SK-N-SH (cell line): ENCODE measurements at regions not wholly inside any gene's neighbourhood (a gene's known extent, or its start where the extent isn't known, plus 50 kb on each side); places are given as distances from the start of the nearest gene placed in this dataset.

ENCODE experiments used
- EP300 ChIP-seq, 2 experiments: IDR thresholded peaks; 2 replicates each; pipeline versions ENCODE4 v1.4.0 to v1.6.1; 2012; ENCODE audit warnings: borderline replicate concordance in 1 of 2, low read depth in 1 of 2, low read length in 1 of 2
- EZH2phosphoT487 ChIP-seq: fragments of 200-600 bp; sonication (generic); IDR thresholded peaks from 2 replicates; pipeline ENCODE4 v1.6.1; 2017; ENCODE audit warnings: low read depth, mixed run types, mild to moderate bottlenecking, antibody characterized with exemption, moderate library complexity, borderline replicate concordance
- JUND ChIP-seq: IDR thresholded peaks from 2 replicates; pipeline ENCODE4 v1.4.0; 2012
- MXI1 ChIP-seq: IDR thresholded peaks from 2 replicates; pipeline ENCODE4 v1.6.1; 2012; ENCODE audit warnings: mild to moderate bottlenecking, low read depth, low read length, improper control_type of control experiment
- POLR2AphosphoS5 ChIP-seq: IDR thresholded peaks from 2 replicates; pipeline ENCODE4 v1.6.1; 2012; ENCODE audit warnings: low read depth, low read length
- RFX5 ChIP-seq: IDR thresholded peaks from 2 replicates; pipeline ENCODE4 v1.6.1; 2012; ENCODE audit warnings: mild to moderate bottlenecking, improper control_type of control experiment, low read length
- SMC3 ChIP-seq: IDR thresholded peaks from 2 replicates; pipeline ENCODE4 v1.6.1; 2012; ENCODE audit warnings: low read depth, low read length, improper control_type of control experiment
- TAF1 ChIP-seq: IDR thresholded peaks from 2 replicates; pipeline ENCODE4 v1.6.1; 2012; ENCODE audit warnings: low read depth, mild to moderate bottlenecking, low read length, moderate library complexity, borderline replicate concordance
- USF2 ChIP-seq: fragments of 150-350 bp; IDR thresholded peaks from 2 replicates; pipeline ENCODE4 v1.6.1; 2017; ENCODE audit warnings: antibody characterized with exemption, low read length, low read depth, borderline replicate concordance
- TF ChIP-seq, protein P1 (sequence below): fragments of 200-600 bp; sonication (generic); IDR thresholded peaks from 2 replicates; pipeline ENCODE4 v1.6.1; 2017; ENCODE audit warnings: antibody characterized with exemption, mild to moderate bottlenecking, moderate library complexity
- TF ChIP-seq, protein P2 (sequence below): IDR thresholded peaks from 2 replicates; pipeline ENCODE4 v1.4.0; 2012; ENCODE audit warnings: low read depth, borderline replicate concordance

DNA sequence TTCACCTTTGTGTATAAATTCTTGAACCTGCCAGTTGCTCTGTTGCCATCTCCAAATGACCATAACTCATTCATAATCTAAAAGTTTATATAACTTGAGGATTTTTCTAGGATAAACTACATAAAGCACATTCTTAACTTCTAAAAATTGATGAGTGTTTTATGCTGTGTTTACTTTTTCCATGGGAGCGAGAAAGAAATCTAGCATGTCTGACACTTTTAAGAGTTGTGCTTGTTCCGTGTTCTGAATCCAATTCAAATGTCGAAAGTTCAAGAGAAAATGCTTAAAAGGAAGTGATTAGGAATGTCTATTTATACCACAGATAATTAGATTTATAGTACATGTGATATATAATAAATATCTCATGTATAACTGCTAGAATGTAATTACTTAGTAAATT lies 154.4 kb downstream of the DEPDC1B start:
- TF ChIP-seq, protein P1, sequence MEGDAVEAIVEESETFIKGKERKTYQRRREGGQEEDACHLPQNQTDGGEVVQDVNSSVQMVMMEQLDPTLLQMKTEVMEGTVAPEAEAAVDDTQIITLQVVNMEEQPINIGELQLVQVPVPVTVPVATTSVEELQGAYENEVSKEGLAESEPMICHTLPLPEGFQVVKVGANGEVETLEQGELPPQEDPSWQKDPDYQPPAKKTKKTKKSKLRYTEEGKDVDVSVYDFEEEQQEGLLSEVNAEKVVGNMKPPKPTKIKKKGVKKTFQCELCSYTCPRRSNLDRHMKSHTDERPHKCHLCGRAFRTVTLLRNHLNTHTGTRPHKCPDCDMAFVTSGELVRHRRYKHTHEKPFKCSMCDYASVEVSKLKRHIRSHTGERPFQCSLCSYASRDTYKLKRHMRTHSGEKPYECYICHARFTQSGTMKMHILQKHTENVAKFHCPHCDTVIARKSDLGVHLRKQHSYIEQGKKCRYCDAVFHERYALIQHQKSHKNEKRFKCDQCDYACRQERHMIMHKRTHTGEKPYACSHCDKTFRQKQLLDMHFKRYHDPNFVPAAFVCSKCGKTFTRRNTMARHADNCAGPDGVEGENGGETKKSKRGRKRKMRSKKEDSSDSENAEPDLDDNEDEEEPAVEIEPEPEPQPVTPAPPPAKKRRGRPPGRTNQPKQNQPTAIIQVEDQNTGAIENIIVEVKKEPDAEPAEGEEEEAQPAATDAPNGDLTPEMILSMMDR: no peak
- TF ChIP-seq EP300 (IDR thresholded peaks at IDR 0.05; ENCODE audit: borderline replicate concordance in 1 of 2, low read depth in 1 of 2, low read length in 1 of 2) (no peak), MXI1 (no peak), SMC3 (no peak), POLR2AphosphoS5 (no peak), RFX5 (no peak), EZH2phosphoT487 (no peak), TAF1 (no peak), JUND (no peak), USF2 (no peak)
- TF ChIP-seq, protein P2, sequence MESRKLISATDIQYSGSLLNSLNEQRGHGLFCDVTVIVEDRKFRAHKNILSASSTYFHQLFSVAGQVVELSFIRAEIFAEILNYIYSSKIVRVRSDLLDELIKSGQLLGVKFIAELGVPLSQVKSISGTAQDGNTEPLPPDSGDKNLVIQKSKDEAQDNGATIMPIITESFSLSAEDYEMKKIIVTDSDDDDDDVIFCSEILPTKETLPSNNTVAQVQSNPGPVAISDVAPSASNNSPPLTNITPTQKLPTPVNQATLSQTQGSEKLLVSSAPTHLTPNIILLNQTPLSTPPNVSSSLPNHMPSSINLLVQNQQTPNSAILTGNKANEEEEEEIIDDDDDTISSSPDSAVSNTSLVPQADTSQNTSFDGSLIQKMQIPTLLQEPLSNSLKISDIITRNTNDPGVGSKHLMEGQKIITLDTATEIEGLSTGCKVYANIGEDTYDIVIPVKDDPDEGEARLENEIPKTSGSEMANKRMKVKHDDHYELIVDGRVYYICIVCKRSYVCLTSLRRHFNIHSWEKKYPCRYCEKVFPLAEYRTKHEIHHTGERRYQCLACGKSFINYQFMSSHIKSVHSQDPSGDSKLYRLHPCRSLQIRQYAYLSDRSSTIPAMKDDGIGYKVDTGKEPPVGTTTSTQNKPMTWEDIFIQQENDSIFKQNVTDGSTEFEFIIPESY: no peak
